GM06990 (cell line): ENCODE measurements at regions not wholly inside any gene's neighbourhood (a gene's known extent, or its start where the extent isn't known, plus 50 kb on each side); places are given as distances from the start of the nearest gene placed in this dataset.

Experiments
- DNase-seq: peaks from one replicate; pipeline ENCODE4 v3.0.0-alpha.2; 2011; ENCODE audit not compliant: insufficient read length; ENCODE audit errors: extremely low read depth
- H3K27me3 ChIP-seq: replicated peaks from 2 replicates; pipeline ENCODE4 v1.6.0; 2011; ENCODE audit warnings: low read length; ENCODE audit not compliant: control insufficient read depth, insufficient read depth
- H3K36me3 ChIP-seq: 2 replicates; pipeline ENCODE4 v1.5.1; 2011; ENCODE audit warnings: low read length; ENCODE audit not compliant: control insufficient read depth, insufficient read depth
- H3K4me3 ChIP-seq: replicated peaks from 2 replicates; pipeline ENCODE4 v1.5.1; 2011; ENCODE audit warnings: low read depth, mild to moderate bottlenecking, control low read depth, low read length
- CTCF ChIP-seq: IDR thresholded peaks from 2 replicates; pipeline ENCODE4 v1.5.1; 2011; ENCODE audit warnings: low read length, control low read depth, mild to moderate bottlenecking, inconsistent platforms; ENCODE audit not compliant: insufficient read depth, poor library complexity, severe bottlenecking

DNA sequence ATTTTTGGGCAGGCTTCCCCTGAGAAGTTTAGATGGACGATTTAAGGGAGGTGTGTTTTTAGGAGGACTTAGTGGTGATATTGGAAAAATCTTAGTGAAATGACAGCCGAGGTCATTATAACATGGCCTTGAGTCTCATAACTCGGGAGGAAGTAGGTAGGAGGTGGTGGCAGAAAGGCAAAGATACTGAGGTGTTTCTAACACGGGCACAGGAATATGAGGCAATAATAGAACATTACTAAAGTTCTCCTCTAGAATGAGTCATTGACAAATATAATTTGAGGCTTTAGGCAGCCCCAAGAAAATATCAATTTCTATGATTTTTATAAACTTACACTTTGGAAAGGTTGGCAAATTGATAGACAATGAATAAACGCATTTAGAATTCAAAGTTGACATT is 146.1 kb upstream of the ZEB2 start:
- Histone ChIP-seq H3K27me3 (no peaks in the 10 kb centered on the region), H3K36me3 (no peaks in the 10 kb centered on the region), H3K4me3 (no peak overlapping the region)
- DNase-seq: no peak
- TF ChIP-seq CTCF: no peak

DNA sequence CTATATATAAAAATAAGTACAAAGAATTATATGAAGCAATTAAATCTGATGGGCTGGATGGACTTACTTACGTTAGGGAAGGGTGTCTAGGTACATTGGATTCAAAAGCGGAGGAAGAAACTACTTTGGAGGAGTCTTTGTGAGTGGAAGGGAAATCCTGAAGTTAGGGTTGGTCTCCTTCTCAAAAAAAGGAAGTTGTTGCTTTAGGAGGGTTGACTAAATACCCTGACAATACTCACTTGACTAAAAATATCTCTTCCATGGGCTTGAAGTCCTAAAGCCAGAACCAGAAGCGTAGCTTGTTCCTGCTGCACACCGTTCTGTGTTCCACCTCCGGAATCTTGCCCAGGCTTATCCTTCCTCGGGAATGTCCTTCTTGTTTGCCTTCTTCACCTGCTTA is 143.3 kb upstream of the ZEB2 start:
- H3K27me3 ChIP-seq: no peaks in the 10 kb centered on the region
- H3K4me3 ChIP-seq: no peak overlapping the region
- no peaks in the 10 kb centered on the region for H3K36me3 ChIP-seq
- no peak for DNase-seq
- no peak for TF ChIP-seq CTCF

DNA sequence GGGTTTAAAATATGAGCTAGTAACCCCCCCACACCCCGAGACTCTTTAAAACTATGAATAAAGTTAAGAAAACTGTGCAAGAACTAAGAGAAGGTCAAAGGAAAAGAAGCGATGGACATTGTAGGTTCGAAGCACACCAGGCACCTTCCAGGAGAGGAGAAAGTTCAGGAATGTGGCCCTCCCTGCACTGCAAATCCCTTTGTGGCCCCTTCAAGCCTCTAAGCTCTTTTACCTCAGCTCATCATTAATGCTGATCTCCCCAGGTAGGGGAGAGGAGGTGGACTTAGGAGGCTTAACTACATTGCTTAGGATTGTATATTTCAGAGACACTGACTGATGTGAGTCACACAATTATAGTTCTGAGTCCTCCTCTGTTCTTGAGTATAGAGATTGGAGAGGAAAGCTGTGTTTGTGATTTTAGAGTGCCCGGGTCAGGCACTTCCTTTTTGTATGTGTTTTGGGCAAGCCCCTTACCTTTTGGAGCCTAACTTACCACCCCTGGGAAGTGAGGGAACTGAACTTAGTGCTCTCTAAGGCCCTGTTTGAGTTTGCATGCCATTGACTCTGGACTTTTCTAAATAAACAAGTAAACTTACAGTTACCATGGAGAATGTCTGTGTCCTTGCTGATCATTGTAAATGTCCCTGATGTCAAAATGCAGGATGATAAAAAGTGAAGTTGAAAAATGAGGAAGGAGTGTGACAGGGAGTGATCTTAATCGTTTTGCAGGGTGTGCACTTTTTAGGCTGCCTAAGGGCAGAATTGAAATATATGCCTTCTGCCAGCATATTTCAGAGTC is 140.8 kb upstream of the ZEB2 start:
- DNase-seq: no peak

DNA sequence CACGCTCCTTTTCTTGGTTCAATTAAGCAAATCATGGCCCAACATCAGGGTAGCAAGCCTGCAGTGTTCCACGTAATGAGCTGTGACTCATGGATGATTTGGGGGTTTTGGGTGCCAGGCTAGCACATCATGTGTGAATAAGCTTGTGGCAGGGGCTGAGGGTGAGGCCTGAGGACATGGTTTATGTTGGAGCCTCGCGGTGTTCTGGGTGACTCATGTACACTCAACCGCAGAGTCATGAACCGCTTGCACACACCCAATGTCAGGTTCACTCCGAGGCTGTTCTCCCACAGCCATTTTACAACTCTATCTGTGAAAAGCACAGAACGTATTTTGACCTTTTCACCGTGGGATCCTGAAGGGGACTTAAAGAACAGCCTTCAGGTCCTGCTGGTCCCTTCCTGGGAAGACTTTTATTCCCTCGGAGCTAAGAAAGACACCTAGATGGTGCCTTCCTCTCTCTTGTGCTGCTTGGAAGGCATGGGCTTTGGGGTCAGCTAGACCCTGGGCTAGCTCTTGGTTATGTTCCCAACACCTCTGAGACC is 139.9 kb upstream of the ZEB2 start:
- no peak for DNase-seq
- no peak for TF ChIP-seq CTCF
- Histone ChIP-seq H3K4me3 (no peak overlapping the region), H3K36me3 (no peaks in the 10 kb centered on the region), H3K27me3 (no peaks in the 10 kb centered on the region)

More for the DNA sequence above, 140.8 kb upstream of the ZEB2 start:
- H3K36me3 ChIP-seq: no peaks in the 10 kb centered on the region
- no peak overlapping the region for H3K4me3 ChIP-seq
- no peak for TF ChIP-seq CTCF
- H3K27me3 ChIP-seq: no peaks in the 10 kb centered on the region

DNA sequence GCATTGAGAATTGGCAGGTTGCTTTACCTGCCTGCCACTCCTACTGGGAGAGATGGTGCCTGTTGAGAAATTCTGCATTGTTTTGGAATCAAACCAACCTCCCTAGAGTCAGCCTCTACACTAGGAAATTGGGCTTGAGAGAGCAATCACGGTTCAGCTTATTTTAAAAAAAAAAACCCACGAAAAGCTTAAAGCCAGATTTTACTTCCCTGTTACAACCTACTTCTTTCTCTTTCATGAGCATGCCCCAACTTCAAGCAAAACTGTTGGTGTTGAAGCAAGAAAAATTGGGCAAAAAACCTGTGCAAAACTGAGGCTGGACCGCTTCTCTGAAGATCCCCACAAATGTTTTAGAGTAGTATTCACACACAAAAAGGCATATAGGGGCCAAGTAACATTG is 134.6 kb upstream of the ZEB2 start:
- no peak for TF ChIP-seq CTCF
- Histone ChIP-seq H3K27me3 (no peaks in the 10 kb centered on the region), H3K36me3 (no peaks in the 10 kb centered on the region), H3K4me3 (no peak overlapping the region)
- no peak for DNase-seq
